ENCODE measurements at regions not wholly inside any gene's neighbourhood (a gene's known extent, or its start where the extent isn't known, plus 50 kb on each side); places are given as distances from the start of the nearest gene placed in this dataset.

- H3K4me3 ChIP-seq (ENCODE audit: low read length): no peak overlapping the region
- no peak for TF ChIP-seq ZNF274 (IDR thresholded peaks at IDR 0.05; ENCODE audit: low read depth, low read length)
Measured at GRCh38 chr7:17680026-17680425, 260.3 kb downstream of the SNX13 start.

- H3K4me3 ChIP-seq (ENCODE audit: low read length): no peak overlapping the region
- no peak for TF ChIP-seq ZNF274 (IDR thresholded peaks at IDR 0.05; ENCODE audit: low read depth, low read length)
Measured at GRCh38 chr7:17680943-17681351, 259.3 kb downstream of the SNX13 start.

- TF ChIP-seq ZNF274 (IDR thresholded peaks at IDR 0.05; ENCODE audit: low read depth, low read length): no peak
- no peak overlapping the region for H3K4me3 ChIP-seq (ENCODE audit: low read length)
Measured at GRCh38 chr7:17681965-17682364, 258.3 kb downstream of the SNX13 start.

- no peak for TF ChIP-seq ZNF274 (IDR thresholded peaks at IDR 0.05; ENCODE audit: low read depth, low read length)
- no peak overlapping the region for H3K4me3 ChIP-seq (ENCODE audit: low read length)
Measured at GRCh38 chr7:17682586-17682985, 257.7 kb downstream of the SNX13 start.

GRCh38 chr7:17685141-17685540 is 255.2 kb downstream of the SNX13 start:
- no peak overlapping the region for H3K4me3 ChIP-seq (ENCODE audit: low read length)
- TF ChIP-seq ZNF274 (IDR thresholded peaks at IDR 0.05; ENCODE audit: low read depth, low read length): no peak

- H3K4me3 ChIP-seq (ENCODE audit: low read length): no peak overlapping the region
- TF ChIP-seq ZNF274 (IDR thresholded peaks at IDR 0.05; ENCODE audit: low read depth, low read length): no peak
Measured at GRCh38 chr7:17687361-17687760, 252.9 kb downstream of the SNX13 start.

- no peak for TF ChIP-seq ZNF274 (IDR thresholded peaks at IDR 0.05; ENCODE audit: low read depth, low read length)
- no peak overlapping the region for H3K4me3 ChIP-seq (ENCODE audit: low read length)
Measured at GRCh38 chr7:17689361-17689902, 250.9 kb downstream of the SNX13 start.

GRCh38 chr7:17690030-17690429 is 250.3 kb downstream of the SNX13 start:
- TF ChIP-seq ZNF274 (IDR thresholded peaks at IDR 0.05; ENCODE audit: low read depth, low read length): no peak
- no peak overlapping the region for H3K4me3 ChIP-seq (ENCODE audit: low read length)

- H3K4me3 ChIP-seq (ENCODE audit: low read length): no peak overlapping the region
- no peak for TF ChIP-seq ZNF274 (IDR thresholded peaks at IDR 0.05; ENCODE audit: low read depth, low read length)
Measured at GRCh38 chr7:17696422-17696821, 243.9 kb downstream of the SNX13 start.

- TF ChIP-seq ZNF274 (IDR thresholded peaks at IDR 0.05; ENCODE audit: low read depth, low read length): no peak
- H3K4me3 ChIP-seq (ENCODE audit: low read length): no peak overlapping the region
Measured at GRCh38 chr7:17697128-17697881, 243.0 kb downstream of the SNX13 start.

- no peak for TF ChIP-seq ZNF274 (IDR thresholded peaks at IDR 0.05; ENCODE audit: low read depth, low read length)
- H3K4me3 ChIP-seq (ENCODE audit: low read length): no peak overlapping the region
Measured at GRCh38 chr7:17699696-17700095, 240.6 kb downstream of the SNX13 start.

- TF ChIP-seq ZNF274 (IDR thresholded peaks at IDR 0.05; ENCODE audit: low read depth, low read length): no peak
- no peak overlapping the region for H3K4me3 ChIP-seq (ENCODE audit: low read length)
Measured at GRCh38 chr7:17700138-17700537, 240.2 kb downstream of the SNX13 start.

- no peak for TF ChIP-seq ZNF274 (IDR thresholded peaks at IDR 0.05; ENCODE audit: low read depth, low read length)
- no peak overlapping the region for H3K4me3 ChIP-seq (ENCODE audit: low read length)
Measured at GRCh38 chr7:17706275-17706674, 234.0 kb downstream of the SNX13 start.

GRCh38 chr7:17706734-17707133 is 233.6 kb downstream of the SNX13 start:
- no peak for TF ChIP-seq ZNF274 (IDR thresholded peaks at IDR 0.05; ENCODE audit: low read depth, low read length)
- H3K4me3 ChIP-seq (ENCODE audit: low read length): no peak overlapping the region

- TF ChIP-seq ZNF274 (IDR thresholded peaks at IDR 0.05; ENCODE audit: low read depth, low read length): no peak
- H3K4me3 ChIP-seq (ENCODE audit: low read length): no peak overlapping the region
Measured at GRCh38 chr7:17709127-17709526, 231.2 kb downstream of the SNX13 start.

- no peak overlapping the region for H3K4me3 ChIP-seq (ENCODE audit: low read length)
- no peak for TF ChIP-seq ZNF274 (IDR thresholded peaks at IDR 0.05; ENCODE audit: low read depth, low read length)
Measured at GRCh38 chr7:17709599-17709998, 230.7 kb downstream of the SNX13 start.

Measured in GM08714 (cell line).